A673 (cell line): ENCODE measurements at regions not wholly inside any gene's neighbourhood (a gene's known extent, or its start where the extent isn't known, plus 50 kb on each side); places are given as distances from the start of the nearest gene placed in this dataset.

Source experiments
- BruUV-seq: library from RNA; stranded (reverse); fragments of 400-500 nt; replicated peaks from 2 replicates; lab custom pipeline; 2021; lab: Mats Ljungman, UMichigan
- CTCF ChIA-PET: fragments of 300-600 bp; sonication (Branson Sonifier 250); formaldehyde crosslinking; loops from one replicate; lab custom pipeline; 2022; ENCODE audit warnings: antibody characterized with exemption; lab: Charles Lee
- POLR2A ChIA-PET: fragments of 300-600 bp; sonication (Branson Sonifier 250); formaldehyde crosslinking; loops from one replicate; lab custom pipeline; 2022; ENCODE audit warnings: antibody characterized with exemption; ENCODE audit not compliant: low non-redundant PET; lab: Charles Lee
- DNase-seq: peaks from one replicate; pipeline ENCODE4 v3.0.0-alpha.2; 2015; ENCODE audit warnings: low spot score
- H3K27ac ChIP-seq: fragments of 200-600 bp; sonication (generic); 2 replicates; pipeline ENCODE4 v1.5.1; 2016; ENCODE audit warnings: mixed run types, low read depth, mild to moderate bottlenecking, mixed read lengths, antibody characterized with exemption, low read length; ENCODE audit not compliant: poor library complexity, severe bottlenecking
- H3K27me3 ChIP-seq: fragments of 200-600 bp; sonication (generic); replicated peaks from 2 replicates; pipeline ENCODE4 v1.6.1; 2017; ENCODE audit warnings: mixed run types, low read depth, mild to moderate bottlenecking, mixed read lengths, antibody characterized with exemption, low read length; ENCODE audit not compliant: insufficient read depth, poor library complexity
- H3K36me3 ChIP-seq: fragments of 200-600 bp; sonication (generic); 2 replicates; pipeline ENCODE4 v1.6.1; 2016; ENCODE audit warnings: mixed run types, mild to moderate bottlenecking, mixed read lengths, antibody characterized with exemption, low read length; ENCODE audit not compliant: insufficient read depth, poor library complexity, severe bottlenecking
- H3K4me1 ChIP-seq: fragments of 200-600 bp; sonication (generic); 2 replicates; pipeline ENCODE4 v1.6.1; 2017; ENCODE audit warnings: mixed run types, mild to moderate bottlenecking, mixed read lengths, antibody characterized with exemption, low read length; ENCODE audit not compliant: insufficient read depth, poor library complexity, severe bottlenecking
- H3K4me3 ChIP-seq: fragments of 200-600 bp; sonication (generic); 2 replicates; pipeline ENCODE4 v1.5.1; 2016; ENCODE audit warnings: low read depth, mixed run types, mild to moderate bottlenecking, mixed read lengths, low read length; ENCODE audit not compliant: poor library complexity, severe bottlenecking
- H3K9me3 ChIP-seq: fragments of 200-600 bp; sonication (generic); 2 replicates; pipeline ENCODE4 v1.6.1; 2016; ENCODE audit warnings: mixed run types, low read depth, mild to moderate bottlenecking, mixed read lengths, antibody characterized with exemption, low read length; ENCODE audit not compliant: poor library complexity, severe bottlenecking
- EZH2 ChIP-seq: fragments of 200-600 bp; sonication (generic); IDR thresholded peaks from 2 replicates; pipeline ENCODE4 v1.6.1; 2017; ENCODE audit warnings: borderline replicate concordance, low read depth, mild to moderate bottlenecking, mixed read lengths, antibody characterized with exemption, low read length; ENCODE audit not compliant: poor library complexity, severe bottlenecking
- intact Hi-C: fragments of 100-400 bp; cut with micrococcal nuclease; formaldehyde crosslinking; loops from one replicate; pipeline ENCODE4 v1.10.0; 2022; ENCODE audit not compliant: unreplicated experiment
- TF ChIP-seq, protein P1 (sequence below): fragments of 300-800, 200-600 bp; sonication (generic); conservative IDR thresholded peaks from 2 replicates; pipeline ENCODE4 v1.5.1; 2017; ENCODE audit warnings: low read depth, mild to moderate bottlenecking, antibody characterized with exemption, low read length, moderate library complexity, mixed read lengths

GRCh38 chr1:181364801-181365200 lies 118.5 kb upstream of the CACNA1E start:
- H3K27ac ChIP-seq = no peak overlapping the region
- TF ChIP-seq, protein P1, sequence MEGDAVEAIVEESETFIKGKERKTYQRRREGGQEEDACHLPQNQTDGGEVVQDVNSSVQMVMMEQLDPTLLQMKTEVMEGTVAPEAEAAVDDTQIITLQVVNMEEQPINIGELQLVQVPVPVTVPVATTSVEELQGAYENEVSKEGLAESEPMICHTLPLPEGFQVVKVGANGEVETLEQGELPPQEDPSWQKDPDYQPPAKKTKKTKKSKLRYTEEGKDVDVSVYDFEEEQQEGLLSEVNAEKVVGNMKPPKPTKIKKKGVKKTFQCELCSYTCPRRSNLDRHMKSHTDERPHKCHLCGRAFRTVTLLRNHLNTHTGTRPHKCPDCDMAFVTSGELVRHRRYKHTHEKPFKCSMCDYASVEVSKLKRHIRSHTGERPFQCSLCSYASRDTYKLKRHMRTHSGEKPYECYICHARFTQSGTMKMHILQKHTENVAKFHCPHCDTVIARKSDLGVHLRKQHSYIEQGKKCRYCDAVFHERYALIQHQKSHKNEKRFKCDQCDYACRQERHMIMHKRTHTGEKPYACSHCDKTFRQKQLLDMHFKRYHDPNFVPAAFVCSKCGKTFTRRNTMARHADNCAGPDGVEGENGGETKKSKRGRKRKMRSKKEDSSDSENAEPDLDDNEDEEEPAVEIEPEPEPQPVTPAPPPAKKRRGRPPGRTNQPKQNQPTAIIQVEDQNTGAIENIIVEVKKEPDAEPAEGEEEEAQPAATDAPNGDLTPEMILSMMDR = no peak
- no peak for TF ChIP-seq EZH2
- H3K4me3 ChIP-seq = no peak overlapping the region
- H3K27me3 ChIP-seq = peaks cover 17% of the 10 kb centered on the region
- no TSS peak for BruUV-seq
- ChIA-PET POLR2A (no interaction called here), CTCF (no interaction called here)
- H3K36me3 ChIP-seq = no peaks in the 10 kb centered on the region
- no peaks in the 10 kb centered on the region for H3K4me1 ChIP-seq
- intact Hi-C loops = no loop called here
- no peaks in the 10 kb centered on the region for H3K9me3 ChIP-seq
- DNase-seq = no peak

- no peak for TF ChIP-seq EZH2
- TF ChIP-seq, protein P1 = no peak
- no peak for DNase-seq
- Histone ChIP-seq H3K4me3 (no peak overlapping the region), H3K27ac (no peak overlapping the region), H3K9me3 (peaks cover 4% of the 10 kb centered on the region), H3K36me3 (no peaks in the 10 kb centered on the region), H3K4me1 (no peaks in the 10 kb centered on the region), H3K27me3 (peaks cover 10% of the 10 kb centered on the region)
- intact Hi-C loops = no loop called here
- POLR2A ChIA-PET = no interaction called here
- no TSS peak for BruUV-seq
- CTCF ChIA-PET = no interaction called here
Observed at GRCh38 chr1:181366910-181367309, 116.4 kb upstream of the CACNA1E start.

- Histone ChIP-seq H3K27me3 (no peaks in the 10 kb centered on the region), H3K36me3 (no peaks in the 10 kb centered on the region), H3K27ac (no peak overlapping the region), H3K4me3 (no peak overlapping the region), H3K4me1 (no peaks in the 10 kb centered on the region), H3K9me3 (peaks cover 7% of the 10 kb centered on the region)
- no peak for DNase-seq
- TF ChIP-seq, protein P1 = no peak
- TF ChIP-seq EZH2 = no peak
- POLR2A ChIA-PET = no interaction called here
- BruUV-seq = no TSS peak
- intact Hi-C loops = no loop called here
- CTCF ChIA-PET = no interaction called here
Observed at GRCh38 chr1:181369416-181369815, 113.9 kb upstream of the CACNA1E start.
